ENCODE measurements at regions not wholly inside any gene's neighbourhood (a gene's known extent, or its start where the extent isn't known, plus 50 kb on each side); places are given as distances from the start of the nearest gene placed in this dataset.

DNA sequence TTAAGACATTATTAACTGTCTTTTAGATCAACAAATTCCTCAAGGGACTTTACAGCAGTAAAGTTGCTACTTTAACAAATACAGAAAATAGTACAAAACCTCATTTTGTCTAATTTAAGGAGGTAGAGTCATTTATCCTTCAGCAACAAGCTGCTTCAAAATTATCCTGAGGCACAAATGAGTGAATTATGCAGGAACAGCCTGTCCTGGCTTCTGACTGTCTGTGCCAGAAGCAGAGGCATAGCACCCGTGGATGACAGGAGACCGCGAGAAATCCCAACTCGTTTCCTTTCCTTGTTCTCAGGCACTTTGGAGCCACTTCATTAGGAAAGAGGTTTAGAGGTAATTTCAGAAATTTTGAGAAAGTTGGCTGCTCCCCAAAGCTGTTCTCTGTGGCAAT, 549.2 kb upstream of the BTBD3 start:
- TF ChIP-seq, protein P1, sequence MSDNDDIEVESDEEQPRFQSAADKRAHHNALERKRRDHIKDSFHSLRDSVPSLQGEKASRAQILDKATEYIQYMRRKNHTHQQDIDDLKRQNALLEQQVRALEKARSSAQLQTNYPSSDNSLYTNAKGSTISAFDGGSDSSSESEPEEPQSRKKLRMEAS (IDR thresholded peaks at IDR 0.05): no peak
- TF ChIP-seq, protein P2, sequence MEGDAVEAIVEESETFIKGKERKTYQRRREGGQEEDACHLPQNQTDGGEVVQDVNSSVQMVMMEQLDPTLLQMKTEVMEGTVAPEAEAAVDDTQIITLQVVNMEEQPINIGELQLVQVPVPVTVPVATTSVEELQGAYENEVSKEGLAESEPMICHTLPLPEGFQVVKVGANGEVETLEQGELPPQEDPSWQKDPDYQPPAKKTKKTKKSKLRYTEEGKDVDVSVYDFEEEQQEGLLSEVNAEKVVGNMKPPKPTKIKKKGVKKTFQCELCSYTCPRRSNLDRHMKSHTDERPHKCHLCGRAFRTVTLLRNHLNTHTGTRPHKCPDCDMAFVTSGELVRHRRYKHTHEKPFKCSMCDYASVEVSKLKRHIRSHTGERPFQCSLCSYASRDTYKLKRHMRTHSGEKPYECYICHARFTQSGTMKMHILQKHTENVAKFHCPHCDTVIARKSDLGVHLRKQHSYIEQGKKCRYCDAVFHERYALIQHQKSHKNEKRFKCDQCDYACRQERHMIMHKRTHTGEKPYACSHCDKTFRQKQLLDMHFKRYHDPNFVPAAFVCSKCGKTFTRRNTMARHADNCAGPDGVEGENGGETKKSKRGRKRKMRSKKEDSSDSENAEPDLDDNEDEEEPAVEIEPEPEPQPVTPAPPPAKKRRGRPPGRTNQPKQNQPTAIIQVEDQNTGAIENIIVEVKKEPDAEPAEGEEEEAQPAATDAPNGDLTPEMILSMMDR (IDR thresholded peaks at IDR 0.05; ENCODE audit: control extremely low read depth in 1 of 3, insufficient read depth in 1 of 3, low read depth in 1 of 3, low read length in 3 of 3): no peak
- no peak for TF ChIP-seq POLR2A (IDR thresholded peaks at IDR 0.05; ENCODE audit: control extremely low read depth in 1 of 2, low read depth in 2 of 2, low read length in 2 of 2)
- no peak for TF ChIP-seq TEAD4 (IDR thresholded peaks at IDR 0.05; ENCODE audit: low read depth, low read length)
- TF ChIP-seq EP300 (IDR thresholded peaks at IDR 0.05; ENCODE audit: borderline replicate concordance in 1 of 2, low read depth in 2 of 2, low read length in 2 of 2): no peak

Data from H1 (cell line).